CD4-positive, alpha-beta memory T cell (primary cell): ENCODE measurements at regions not wholly inside any gene's neighbourhood (a gene's known extent, or its start where the extent isn't known, plus 50 kb on each side); places are given as distances from the start of the nearest gene placed in this dataset.
"Not testable (repeated sequence)": the region's sequence is repeated elsewhere in the genome, so short reads cannot be mapped to it uniquely, and the experiment has no call there.

ENCODE experiments used
- CTCF ChIA-PET: fragments of 350-600 bp; sonication (Branson Sonifier 250); formaldehyde crosslinking; loops from one replicate; lab custom pipeline; 2021; ENCODE audit warnings: inconsistent platforms; ENCODE audit not compliant: partially characterized antibody; lab: Charles Lee
- POLR2A ChIA-PET: fragments of 350-600 bp; sonication (Branson Sonifier 250); formaldehyde crosslinking; loops from one replicate; lab custom pipeline; 2021; ENCODE audit not compliant: partially characterized antibody; lab: Charles Lee
- DNase-seq, 5 donors: peaks; one replicate each; pipeline versions ENCODE4 v3.0.0 to v3.0.0-alpha.2; 2020 to 2022; ENCODE audit warnings: mixed read lengths in 1 of 5
- H3K27ac ChIP-seq: one replicate; pipeline ENCODE4 v1.7.0; 2013; ENCODE audit warnings: low read depth, low read length
- H3K27me3 ChIP-seq: 2 replicates; pipeline ENCODE4 v1.7.0; 2013; ENCODE audit warnings: mild to moderate bottlenecking, low read length, moderate library complexity; ENCODE audit not compliant: insufficient read depth
- H3K36me3 ChIP-seq: 2 replicates; pipeline ENCODE4 v1.7.0; 2013; ENCODE audit warnings: mild to moderate bottlenecking, low read length, moderate library complexity; ENCODE audit not compliant: insufficient read depth
- H3K4me1 ChIP-seq: 2 replicates; pipeline ENCODE4 v1.7.0; 2013; ENCODE audit warnings: mild to moderate bottlenecking, low read length, moderate library complexity; ENCODE audit not compliant: insufficient read depth
- H3K4me3 ChIP-seq, 2 donors: one replicate each; pipeline ENCODE4 v1.7.0; 2013; ENCODE audit warnings: low read length in 2 of 2, mild to moderate bottlenecking in 1 of 2
- H3K9me3 ChIP-seq, 2 donors: one replicate each; pipeline ENCODE4 v1.7.0; 2013; ENCODE audit warnings: low read length in 2 of 2, control low read depth in 1 of 2; ENCODE audit not compliant: control insufficient read depth in 1 of 2
- H3K27ac Mint-ChIP-seq, 7 donors: one replicate each; pipeline ENCODE4 v1.8.0; 2020 to 2021; ENCODE audit warnings: mixed read lengths in 7 of 7, mild to moderate bottlenecking in 6 of 7, inconsistent platforms in 3 of 7, moderate library complexity in 3 of 7
- H3K27me3 Mint-ChIP-seq, 2 donors: one replicate each; pipeline ENCODE4 v1.8.0; 2020 to 2021; ENCODE audit warnings: mixed read lengths in 2 of 2
- H3K36me3 Mint-ChIP-seq, 2 donors: one replicate each; pipeline ENCODE4 v1.8.0; 2020 to 2021; ENCODE audit warnings: mixed read lengths in 2 of 2, inconsistent platforms in 1 of 2, mild to moderate bottlenecking in 1 of 2
- H3K4me1 Mint-ChIP-seq, 4 donors: one replicate each; pipeline ENCODE4 v1.8.0; 2020 to 2021; ENCODE audit warnings: mixed read lengths in 4 of 4, mild to moderate bottlenecking in 1 of 4
- H3K4me3 Mint-ChIP-seq, 8 donors: one replicate each; pipeline ENCODE4 v1.8.0; 2020 to 2021; ENCODE audit warnings: mixed read lengths in 8 of 8, mild to moderate bottlenecking in 7 of 8, moderate library complexity in 6 of 8, inconsistent platforms in 3 of 8
- H3K9me3 Mint-ChIP-seq, 8 donors: one replicate each; pipeline ENCODE4 v1.8.0; 2020 to 2021; ENCODE audit warnings: mixed read lengths in 8 of 8, mild to moderate bottlenecking in 5 of 8, inconsistent platforms in 3 of 8, moderate library complexity in 1 of 8
- intact Hi-C: fragments of 100-400 bp; cut with micrococcal nuclease; formaldehyde crosslinking; loops from one replicate; pipeline ENCODE4 v1.15.1; 2023

GRCh38 chr5:152046361-152046760, 121.7 kb upstream of the GLRA1 start:
- no peak overlapping the region for H3K27ac ChIP-seq
- CTCF ChIA-PET, result interaction anchor here (1.0 kb wide), 1 partner anchor 221 kb away, joined by 3 read pairs; no protein-coding TSS in a partner anchor
- peaks cover 0 to 7% (median 5%) of the 10 kb centered on the region in 4 donors for H3K4me1 Mint-ChIP-seq
- H3K27me3 Mint-ChIP-seq, result no peaks in the 10 kb centered on the region
- H3K4me1 ChIP-seq, result no peaks in the 10 kb centered on the region
- H3K9me3 ChIP-seq, result no peaks in the 10 kb centered on the region
- H3K4me3 Mint-ChIP-seq, result no peak overlapping the region
- intact Hi-C loops, result no loop called here
- POLR2A ChIA-PET, result no interaction called here
- peak overlapping the region in 3 of 7 donors; percentile 1 to 22 (median 13) for H3K27ac Mint-ChIP-seq
- no peaks in the 10 kb centered on the region for H3K27me3 ChIP-seq
- DNase-seq, result no peak
- H3K36me3 Mint-ChIP-seq, result peaks cover 8 to 14% of the 10 kb centered on the region in 2 donors
- no peaks in the 10 kb centered on the region for H3K36me3 ChIP-seq
- H3K9me3 Mint-ChIP-seq, result peaks cover 5 to 40% (median 34%) of the 10 kb centered on the region in 8 donors
- no peak overlapping the region for H3K4me3 ChIP-seq

DNA sequence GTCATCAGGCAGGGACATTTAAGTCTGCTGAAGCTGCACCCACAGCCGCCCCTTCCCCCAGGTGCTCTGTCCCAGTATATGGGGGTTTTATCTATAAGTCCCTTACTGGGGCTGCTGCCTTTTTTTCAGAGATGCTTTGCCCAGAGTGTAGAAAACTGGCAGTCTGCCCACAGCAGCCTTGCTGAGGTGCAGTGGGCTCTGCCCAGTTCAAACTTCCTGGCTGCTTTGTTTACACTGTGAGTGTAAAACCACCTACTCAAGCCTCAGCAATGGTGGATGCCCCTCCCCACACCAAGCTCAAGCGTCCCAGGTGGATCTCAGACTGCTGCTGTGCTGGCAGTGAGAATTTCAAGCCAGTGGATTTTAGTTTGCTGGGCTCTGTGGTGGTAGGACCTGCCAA, 114.2 kb upstream of the GLRA1 start:
- ChIA-PET POLR2A (interaction anchor here (0.9 to 3.8 kb wide), 4 partner anchors 12 to 121 kb away, joined by 3 to 43 read pairs (median 5); no protein-coding TSS in a partner anchor), CTCF (interaction anchor here (1.0 to 2.5 kb wide), 5 partner anchors 9 to 214 kb away, joined by 3 to 9 read pairs (median 3); no protein-coding TSS in a partner anchor)
- Mint-ChIP-seq H3K9me3 (peaks cover 0 to 20% (median 10%) of the 10 kb centered on the region in 8 donors), H3K4me3 (peak overlapping the region in 7 of 8 donors; percentile 23 to 70 (median 48)), H3K27ac (peak overlapping the region in 6 of 7 donors; percentile 38 to 75 (median 46))
- H3K4me1 Mint-ChIP-seq, H3K27me3 Mint-ChIP-seq, H3K4me3 ChIP-seq, H3K27me3 ChIP-seq, H3K9me3 ChIP-seq, H3K27ac ChIP-seq, H3K36me3 ChIP-seq, H3K36me3 Mint-ChIP-seq: not testable (repeated sequence)
- DNase-seq, result peak; percentile 43 to 59 (median 55)
- intact Hi-C loops, result loop anchor here (1.0 kb wide), 1 partner anchor 12 kb away; no protein-coding TSS in a partner anchor
- peaks cover 23% of the 10 kb centered on the region for H3K4me1 ChIP-seq

DNA sequence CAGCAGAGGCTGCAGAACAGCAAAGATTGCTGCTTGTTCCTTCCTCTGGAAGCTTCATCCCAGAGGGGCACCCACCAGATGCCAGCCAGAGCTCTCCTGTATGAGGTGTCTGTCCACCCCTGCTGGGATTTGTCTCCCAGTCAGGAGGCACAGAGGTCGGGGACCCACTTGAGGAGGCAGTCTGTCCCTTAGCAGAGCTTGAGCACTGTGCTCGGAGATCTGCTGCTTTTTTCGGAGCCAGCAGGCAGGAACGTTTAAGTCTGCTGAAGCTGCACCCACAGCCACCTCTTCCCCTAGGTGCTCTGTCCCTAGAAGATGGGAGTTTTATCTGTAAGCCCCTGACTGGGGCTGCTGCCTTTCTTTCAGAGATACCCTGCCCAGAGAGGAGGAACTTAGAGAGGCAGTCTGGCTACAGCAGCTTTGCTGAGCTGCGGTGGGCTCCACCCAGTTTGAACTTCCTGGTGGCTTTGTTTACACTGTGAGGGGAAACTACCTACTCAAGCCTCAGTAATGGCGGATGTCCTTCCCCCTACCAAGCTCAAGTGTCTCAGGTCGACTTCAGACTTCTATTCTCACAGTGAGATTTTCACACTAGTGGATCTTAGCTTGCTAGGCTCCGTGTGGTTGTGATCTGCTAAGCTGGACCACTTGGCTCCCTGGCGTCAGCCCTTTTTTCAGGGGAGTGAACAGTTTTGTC, 101.8 kb upstream of the GLRA1 start:
- H3K27me3 Mint-ChIP-seq, H3K4me3 ChIP-seq, H3K36me3 ChIP-seq, H3K27me3 ChIP-seq, H3K9me3 ChIP-seq: not testable (repeated sequence)
- Mint-ChIP-seq H3K9me3 (peaks cover 5 to 91% (median 74%) of the 10 kb centered on the region in 8 donors), H3K4me1 (peaks cover 17 to 60% (median 44%) of the 10 kb centered on the region in 4 donors), H3K4me3 (peak overlapping the region in 7 of 8 donors; percentile 49 to 70 (median 67)), H3K27ac (peak overlapping the region; percentile 80 to 94 (median 89)), H3K36me3 (peaks cover 45 to 49% of the 10 kb centered on the region in 2 donors)
- Histone ChIP-seq H3K27ac (peak overlapping the region; percentile 34), H3K4me1 (peaks cover 41% of the 10 kb centered on the region)
- CTCF ChIA-PET, result interaction anchor here (0.8 to 1.5 kb wide), 5 partner anchors 12 to 201 kb away, joined by 3 to 7 read pairs (median 3); no protein-coding TSS in a partner anchor
- DNase-seq, result peak; percentile 61 to 74 (median 70)
- intact Hi-C loops, result loop anchor here (1.0 to 5.0 kb wide), 4 partner anchors 13 to 256 kb away; partner anchors contain the start of gene G3BP1
- POLR2A ChIA-PET, result interaction anchor here (1.3 to 4.3 kb wide), 3 partner anchors 12 to 255 kb away, joined by 4 to 43 read pairs (median 12); partner anchors contain the start of gene G3BP1

DNA sequence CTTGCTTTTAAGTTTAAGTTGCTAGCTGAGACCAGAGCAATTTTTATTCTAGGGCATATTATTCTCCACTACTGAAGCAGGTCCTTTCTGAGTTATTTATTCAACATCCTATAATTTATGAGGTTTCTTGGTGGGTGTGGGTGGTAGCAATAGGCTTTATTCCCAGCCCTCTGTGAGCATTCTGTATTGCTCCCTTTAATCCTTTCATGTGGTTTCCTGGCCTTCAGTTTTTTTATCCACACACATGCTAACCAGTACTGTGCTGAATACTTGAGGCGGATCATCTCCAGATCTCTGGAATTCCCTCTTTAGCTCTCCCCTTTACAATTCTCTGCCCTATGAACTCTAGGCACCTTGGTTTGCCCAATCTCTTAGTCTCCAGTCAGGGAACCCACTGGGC, 91.8 kb upstream of the GLRA1 start:
- H3K4me3 Mint-ChIP-seq, result no peak overlapping the region
- no peaks in the 10 kb centered on the region for H3K9me3 ChIP-seq
- no peak for DNase-seq
- H3K36me3 Mint-ChIP-seq, result peaks cover 0 to 3% of the 10 kb centered on the region in 2 donors
- peaks cover 2 to 29% (median 12%) of the 10 kb centered on the region in 8 donors for H3K9me3 Mint-ChIP-seq
- H3K27me3 Mint-ChIP-seq, result no peaks in the 10 kb centered on the region
- no peak overlapping the region for H3K27ac Mint-ChIP-seq
- intact Hi-C loops, result no loop called here
- CTCF ChIA-PET, result no interaction called here
- H3K27ac ChIP-seq, result no peak overlapping the region
- H3K4me1 Mint-ChIP-seq, result peaks cover 0 to 2% (median 0%) of the 10 kb centered on the region in 4 donors
- no peak overlapping the region for H3K4me3 ChIP-seq
- no peaks in the 10 kb centered on the region for H3K27me3 ChIP-seq
- H3K36me3 ChIP-seq, result no peaks in the 10 kb centered on the region
- H3K4me1 ChIP-seq, result no peaks in the 10 kb centered on the region
- POLR2A ChIA-PET, result no interaction called here

DNA sequence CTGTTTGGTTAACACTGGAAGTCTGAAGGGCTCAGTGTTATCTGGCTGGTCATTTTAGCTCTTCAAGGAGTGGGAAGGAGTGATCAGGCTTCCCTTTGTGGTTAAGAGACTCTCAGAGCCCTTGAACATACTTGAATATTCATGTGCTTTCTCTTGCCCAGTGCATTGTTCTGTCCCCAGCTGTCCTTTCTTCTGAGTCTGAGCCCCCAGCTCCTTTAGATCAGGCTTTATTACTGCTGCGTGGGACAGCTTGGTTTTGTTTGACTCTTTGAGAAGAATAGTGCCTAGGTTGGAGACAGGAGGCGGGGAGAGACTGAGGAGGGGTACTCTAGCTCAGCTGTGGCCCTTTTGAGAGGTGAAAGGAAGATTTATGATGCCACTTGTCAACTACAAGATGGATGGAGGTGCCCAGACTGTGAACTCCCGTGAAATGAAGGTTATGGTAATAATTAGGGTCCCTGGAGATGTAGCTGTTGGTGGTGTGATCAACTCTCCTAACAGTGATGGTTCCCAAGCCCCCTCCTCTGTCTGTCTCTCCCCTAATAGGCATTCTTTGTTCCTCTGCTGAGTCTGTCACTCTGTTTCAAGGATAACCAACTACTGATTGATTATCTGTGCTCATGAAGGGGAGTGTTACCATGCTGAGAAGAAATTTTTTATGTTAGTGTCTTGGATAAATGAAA, 83.1 kb upstream of the GLRA1 start:
- Mint-ChIP-seq H3K4me3 (no peak overlapping the region), H3K27me3 (no peaks in the 10 kb centered on the region), H3K36me3 (no peaks in the 10 kb centered on the region), H3K9me3 (peaks cover 0 to 14% (median 5%) of the 10 kb centered on the region in 8 donors), H3K4me1 (peaks cover 0 to 3% (median 2%) of the 10 kb centered on the region in 4 donors), H3K27ac (peak overlapping the region in 2 of 7 donors; percentile 43 to 48)
- DNase-seq, result no peak
- H3K36me3 ChIP-seq, result no peaks in the 10 kb centered on the region
- H3K4me3 ChIP-seq, result no peak overlapping the region
- H3K27me3 ChIP-seq, result no peaks in the 10 kb centered on the region
- CTCF ChIA-PET, result interaction anchor here (1.2 to 1.3 kb wide), 2 partner anchors 9 to 136 kb away, joined by 4 to 5 read pairs; no protein-coding TSS in a partner anchor
- POLR2A ChIA-PET, result no interaction called here
- no peaks in the 10 kb centered on the region for H3K4me1 ChIP-seq
- intact Hi-C loops, result no loop called here
- H3K27ac ChIP-seq, result no peak overlapping the region
- no peaks in the 10 kb centered on the region for H3K9me3 ChIP-seq

- Mint-ChIP-seq H3K36me3 (peaks cover 5% of the 10 kb centered on the region in 2 donors), H3K9me3 (peaks cover 2 to 24% (median 14%) of the 10 kb centered on the region in 8 donors), H3K4me1 (peaks cover 0 to 3% (median 2%) of the 10 kb centered on the region in 4 donors), H3K4me3 (peak overlapping the region in 1 of 8 donors; percentile 43), H3K27ac (peak overlapping the region in 1 of 7 donors; percentile 9), H3K27me3 (no peaks in the 10 kb centered on the region)
- ChIA-PET POLR2A (no interaction called here), CTCF (interaction anchor here (1.7 kb wide), 1 partner anchor 139 kb away, joined by 3 read pairs; no protein-coding TSS in a partner anchor)
- no peaks in the 10 kb centered on the region for H3K27me3 ChIP-seq
- H3K36me3 ChIP-seq, result no peaks in the 10 kb centered on the region
- no peak for DNase-seq
- intact Hi-C loops, result no loop called here
- no peaks in the 10 kb centered on the region for H3K4me1 ChIP-seq
- H3K4me3 ChIP-seq, result no peak overlapping the region
- H3K9me3 ChIP-seq, result peaks cover 0 to 9% of the 10 kb centered on the region in 2 donors
- no peak overlapping the region for H3K27ac ChIP-seq
Observed at GRCh38 chr5:152004095-152004494, 79.4 kb upstream of the GLRA1 start.
